Adrenal gland (tissue), 9 donors: ENCODE measurements at regions not wholly inside any gene's neighbourhood (a gene's known extent, or its start where the extent isn't known, plus 50 kb on each side); places are given as distances from the start of the nearest gene placed in this dataset.

Source experiments
- DNase-seq, 7 donors: peaks; one replicate each; pipeline ENCODE4 v3.0.0-alpha.2; 2019 to 2020
- H3K27ac ChIP-seq, 5 donors: fragments of 200-600 bp; sonication (generic) in 4 of 5; 1 replicate in 3 of 5; 2 replicates in 2 of 5; pipeline versions ENCODE4 v1.5.1 to v1.8.0; 2016 to 2020; ENCODE audit warnings: mild to moderate bottlenecking in 1 of 5
- H3K27me3 ChIP-seq: fragments of 200-600 bp; 2 replicates; pipeline ENCODE4 v1.8.0; 2021
- H3K36me3 ChIP-seq, 2 donors: fragments of 200-600 bp; replicated peaks in 1 of 2; 1 replicate in 1 of 2; 2 replicates in 1 of 2; pipeline versions ENCODE4 v1.5.1 to v1.8.0; 2018 to 2022
- H3K4me1 ChIP-seq, 2 donors: fragments of 200-600 bp; replicated peaks in 1 of 2; 1 replicate in 1 of 2; 2 replicates in 1 of 2; pipeline versions ENCODE4 v1.5.1 to v1.8.0; 2018 to 2021
- H3K4me3 ChIP-seq, 4 donors: fragments of 200-600 bp; sonication (generic) in 3 of 4; one replicate each; pipeline ENCODE4 v1.5.1; 2016 to 2018
- H3K9me3 ChIP-seq, 3 donors: fragments of 200-600 bp; sonication (generic) in 1 of 3; replicated peaks in 1 of 3; 1 replicate in 2 of 3; 2 replicates in 1 of 3; pipeline versions ENCODE4 v1.5.1 to v1.8.0; 2016 to 2021
- POLR2A ChIP-seq, 2 donors: fragments of 450-650 bp; IDR thresholded peaks; one replicate each; pipeline ENCODE4 v1.6.1; 2017; ENCODE audit warnings: antibody characterized with exemption in 2 of 2, mild to moderate bottlenecking in 2 of 2, moderate library complexity in 1 of 2
- WGBS, 4 donors: extraction: QIAGEN DNeasy Blood & Tissue Kit in 2 of 4; methylation state at CpG; one replicate each; pipeline versions ENCODE4 v1.1.5 to v1.1.7; 2013 to 2017; 5-methylcytosine and 5-hydroxymethylcytosine counted together
- intact Hi-C, 2 donors: fragments of 100-400 bp; cut with DNase I; formaldehyde crosslinking; loops; one replicate each; pipeline versions ENCODE4 v1.14.1 to v1.15.0; 2022 to 2023
- TF ChIP-seq, protein P1 (sequence below), 6 experiments: fragments of 450-650 bp in 4 of 6; fragments of 200-600 bp in 2 of 6; sonication (generic) in 1 of 6; IDR thresholded peaks; 1 replicate in 5 of 6; 2 replicates in 1 of 6; pipeline versions ENCODE4 v1.5.1 to v1.8.0; 2016 to 2021; ENCODE audit warnings: antibody characterized with exemption in 6 of 6, mild to moderate bottlenecking in 2 of 6, moderate library complexity in 1 of 6
- donor health status: healthy with polysubstance abuse.
- donor health status: Bipolar disorder and iron deficiency.
- donor health status: DM: yes; HTN: yes; CAD: no.
- donor health status: DM: no; HTN: no; CAD: no.
- donor health status: DM: no; HTN: no; CAD: no.

DNA sequence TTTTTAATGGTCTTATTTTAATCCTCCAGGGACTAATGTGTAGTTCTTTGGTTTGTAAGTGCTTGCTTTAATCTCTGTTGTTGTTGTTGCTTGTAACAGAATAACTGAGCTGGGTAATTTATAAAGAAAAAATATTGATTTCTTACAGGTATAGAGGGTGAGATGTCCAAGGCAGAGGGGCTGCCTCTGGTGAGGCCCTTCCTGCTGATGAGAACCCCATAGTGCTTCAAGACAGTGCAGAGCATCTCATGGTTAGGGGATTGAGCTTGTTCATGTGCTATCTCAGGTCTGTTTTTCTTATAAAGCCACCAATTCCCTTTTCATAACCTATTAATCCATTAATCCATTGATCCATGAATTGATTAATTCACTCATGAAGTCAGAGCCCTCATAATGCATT, 516.3 kb upstream of the KCND2 start:
- Histone ChIP-seq H3K9me3 (no peaks in the 10 kb centered on the region), H3K27me3 (no peaks in the 10 kb centered on the region), H3K27ac (no peak overlapping the region), H3K36me3 (no peaks in the 10 kb centered on the region), H3K4me1 (no peaks in the 10 kb centered on the region), H3K4me3 (no peak overlapping the region)
- DNase-seq, result no peak
- intact Hi-C loops, result no loop called here
- TF ChIP-seq POLR2A (IDR thresholded peaks at IDR 0.05), result no peak
- TF ChIP-seq, protein P1, sequence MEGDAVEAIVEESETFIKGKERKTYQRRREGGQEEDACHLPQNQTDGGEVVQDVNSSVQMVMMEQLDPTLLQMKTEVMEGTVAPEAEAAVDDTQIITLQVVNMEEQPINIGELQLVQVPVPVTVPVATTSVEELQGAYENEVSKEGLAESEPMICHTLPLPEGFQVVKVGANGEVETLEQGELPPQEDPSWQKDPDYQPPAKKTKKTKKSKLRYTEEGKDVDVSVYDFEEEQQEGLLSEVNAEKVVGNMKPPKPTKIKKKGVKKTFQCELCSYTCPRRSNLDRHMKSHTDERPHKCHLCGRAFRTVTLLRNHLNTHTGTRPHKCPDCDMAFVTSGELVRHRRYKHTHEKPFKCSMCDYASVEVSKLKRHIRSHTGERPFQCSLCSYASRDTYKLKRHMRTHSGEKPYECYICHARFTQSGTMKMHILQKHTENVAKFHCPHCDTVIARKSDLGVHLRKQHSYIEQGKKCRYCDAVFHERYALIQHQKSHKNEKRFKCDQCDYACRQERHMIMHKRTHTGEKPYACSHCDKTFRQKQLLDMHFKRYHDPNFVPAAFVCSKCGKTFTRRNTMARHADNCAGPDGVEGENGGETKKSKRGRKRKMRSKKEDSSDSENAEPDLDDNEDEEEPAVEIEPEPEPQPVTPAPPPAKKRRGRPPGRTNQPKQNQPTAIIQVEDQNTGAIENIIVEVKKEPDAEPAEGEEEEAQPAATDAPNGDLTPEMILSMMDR (IDR thresholded peaks at IDR 0.05), result no peak

DNA sequence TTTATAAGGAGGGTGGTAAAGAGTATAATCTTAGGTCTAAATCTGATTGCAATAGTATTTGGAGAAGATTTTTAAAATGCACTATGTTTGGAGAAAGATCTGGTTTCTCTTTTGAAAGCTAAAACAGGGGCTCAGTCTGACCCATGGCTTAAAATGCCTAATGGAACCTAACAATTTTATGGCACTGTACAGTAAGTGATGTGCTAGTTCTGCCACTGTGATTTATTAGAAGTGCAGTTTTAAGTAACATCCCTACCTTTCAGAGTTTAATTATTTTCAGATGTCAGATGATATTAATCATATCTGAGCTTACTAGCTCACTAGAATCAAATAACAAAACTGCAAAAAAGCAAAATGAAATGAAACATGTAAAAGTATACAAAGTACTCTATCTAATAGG, 514.7 kb upstream of the KCND2 start:
- TF ChIP-seq, protein P1 (IDR thresholded peaks at IDR 0.05), result no peak
- TF ChIP-seq POLR2A (IDR thresholded peaks at IDR 0.05), result no peak
- Histone ChIP-seq H3K4me3 (no peak overlapping the region), H3K27me3 (no peaks in the 10 kb centered on the region), H3K9me3 (no peaks in the 10 kb centered on the region), H3K4me1 (no peaks in the 10 kb centered on the region), H3K27ac (no peak overlapping the region), H3K36me3 (no peaks in the 10 kb centered on the region)
- intact Hi-C loops, result no loop called here
- DNase-seq, result no peak

DNA sequence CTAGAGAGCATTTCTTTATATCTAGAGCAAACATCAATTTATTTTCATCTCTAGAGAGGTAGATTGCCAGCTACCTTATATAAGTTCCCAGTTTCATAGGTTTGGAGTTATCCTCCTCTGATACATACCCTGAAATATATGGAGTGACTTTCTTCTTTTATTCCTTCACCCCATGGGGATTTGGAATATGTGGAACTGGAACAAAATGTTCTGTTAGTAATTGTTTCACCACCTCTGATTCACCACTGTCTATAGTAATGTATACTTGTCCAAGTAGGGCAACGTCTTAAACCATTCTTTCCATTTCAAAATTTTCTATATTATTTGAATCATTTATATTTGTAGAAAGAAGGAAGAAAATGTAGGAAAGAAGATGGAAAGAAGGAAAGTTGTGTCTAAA, 511.2 kb upstream of the KCND2 start:
- no peak overlapping the region for H3K27ac ChIP-seq
- H3K4me1 ChIP-seq, result no peaks in the 10 kb centered on the region
- TF ChIP-seq POLR2A (IDR thresholded peaks at IDR 0.05), result no peak
- TF ChIP-seq, protein P1 (IDR thresholded peaks at IDR 0.05), result no peak
- no peak overlapping the region for H3K4me3 ChIP-seq
- H3K27me3 ChIP-seq, result no peaks in the 10 kb centered on the region
- no peak for DNase-seq
- 69 to 80% (median 74%) methylated on average over 1 of the region's 1 CpG for WGBS, 4 donors
- H3K9me3 ChIP-seq, result no peaks in the 10 kb centered on the region
- intact Hi-C loops, result no loop called here
- no peaks in the 10 kb centered on the region for H3K36me3 ChIP-seq

DNA sequence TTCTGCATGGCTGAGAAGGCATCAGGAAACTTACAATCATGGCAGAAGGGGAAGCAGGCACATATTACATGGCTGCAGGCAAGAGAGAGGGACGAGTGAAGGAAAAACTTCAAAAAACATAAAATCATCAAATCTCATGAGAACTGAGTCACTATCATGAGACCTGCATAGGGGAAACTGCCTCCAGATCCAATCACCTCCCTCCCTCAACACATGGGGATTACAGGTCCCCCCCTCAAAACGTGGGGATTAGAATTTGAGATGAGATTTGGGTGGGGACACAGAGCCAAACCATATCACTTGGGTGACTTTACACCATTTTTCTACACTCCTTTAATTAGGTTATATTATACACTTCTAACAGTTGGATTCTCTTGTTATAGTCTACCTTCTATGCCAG, 490.7 kb upstream of the KCND2 start:
- no peaks in the 10 kb centered on the region for H3K36me3 ChIP-seq

More for the DNA sequence above, 490.7 kb upstream of the KCND2 start:
- no peak overlapping the region for H3K4me3 ChIP-seq
- no peaks in the 10 kb centered on the region for H3K27me3 ChIP-seq
- no peak overlapping the region for H3K27ac ChIP-seq
- H3K9me3 ChIP-seq, result no peaks in the 10 kb centered on the region
- intact Hi-C loops, result no loop called here
- H3K4me1 ChIP-seq, result no peaks in the 10 kb centered on the region
- 47 to 60% (median 53%) methylated on average over 2 of the region's 2 CpGs for WGBS, 4 donors
- TF ChIP-seq, protein P1 (IDR thresholded peaks at IDR 0.05), result no peak
- TF ChIP-seq POLR2A (IDR thresholded peaks at IDR 0.05), result no peak
- DNase-seq, result no peak
